ENCODE measurements at regions not wholly inside any gene's neighbourhood (a gene's known extent, or its start where the extent isn't known, plus 50 kb on each side); places are given as distances from the start of the nearest gene placed in this dataset.

- H3K27ac Mint-ChIP-seq: no peak overlapping the region
- H3K27ac ChIP-seq (ENCODE audit: low read depth, low read length): no peak overlapping the region
Observed at GRCh38 chr14:98101323-98101722, 1170.7 kb downstream of the BCL11B start.

GRCh38 chr14:98103705-98104104 lies 1168.3 kb downstream of the BCL11B start:
- Mint-ChIP-seq H3K4me3 (no peak overlapping the region), H3K27me3 (ENCODE audit: insufficient read depth) (peaks cover 2% of the 10 kb centered on the region), H3K9me3 (no peaks in the 10 kb centered on the region), H3K36me3 (ENCODE audit: low read depth) (no peaks in the 10 kb centered on the region), H3K27ac (no peak overlapping the region), H3K4me1 (peaks cover 7% of the 10 kb centered on the region)
- Histone ChIP-seq H3K4me3 (ENCODE audit: low read length) (no peak overlapping the region), H3K27ac (ENCODE audit: low read depth, low read length) (no peak overlapping the region), H3K9ac (ENCODE audit: extremely low read depth, low read length, poor library complexity, severe bottlenecking) (no peak overlapping the region), H3K4me1 (ENCODE audit: control insufficient read depth, insufficient read depth, low read length) (no peaks in the 10 kb centered on the region), H3K27me3 (ENCODE audit: control insufficient read depth, insufficient read depth, low read length, poor library complexity, severe bottlenecking) (no peaks in the 10 kb centered on the region), H3K9me3 (ENCODE audit: control insufficient read depth, low read length) (no peaks in the 10 kb centered on the region), H3K36me3 (ENCODE audit: control insufficient read depth, insufficient read depth, low read length) (no peaks in the 10 kb centered on the region)
- 90% methylated on average over 2 of the region's 2 CpGs for WGBS, 2 experiments (ENCODE audit: insufficient coverage in 1 of 2, insufficient read length in 1 of 2)
- TF ChIP-seq CTCF (conservative IDR thresholded peaks at IDR 0.05): no peak
- no peak for DNase-seq

More at GRCh38 chr14:98101323-98101722, 1170.7 kb downstream of the BCL11B start:
- Histone ChIP-seq H3K9ac (ENCODE audit: extremely low read depth, low read length, poor library complexity, severe bottlenecking) (no peak overlapping the region), H3K36me3 (ENCODE audit: control insufficient read depth, insufficient read depth, low read length) (no peaks in the 10 kb centered on the region), H3K27me3 (ENCODE audit: control insufficient read depth, insufficient read depth, low read length, poor library complexity, severe bottlenecking) (no peaks in the 10 kb centered on the region), H3K4me1 (ENCODE audit: control insufficient read depth, insufficient read depth, low read length) (no peaks in the 10 kb centered on the region), H3K9me3 (ENCODE audit: control insufficient read depth, low read length) (no peaks in the 10 kb centered on the region), H3K4me3 (ENCODE audit: low read length) (no peak overlapping the region)
- Mint-ChIP-seq H3K9me3 (no peaks in the 10 kb centered on the region), H3K4me3 (no peak overlapping the region), H3K36me3 (ENCODE audit: low read depth) (no peaks in the 10 kb centered on the region), H3K27me3 (ENCODE audit: insufficient read depth) (peaks cover 2% of the 10 kb centered on the region), H3K4me1 (no peaks in the 10 kb centered on the region)
- no peak for DNase-seq
- no peak for TF ChIP-seq CTCF (conservative IDR thresholded peaks at IDR 0.05)
- 100% methylated on average over 1 of the region's 3 CpGs; no CpG with 5 or more reads in 1 of the 2 experiments for WGBS, 2 experiments (ENCODE audit: insufficient coverage in 1 of 2, insufficient read length in 1 of 2)

GRCh38 chr14:98109326-98109725 lies 1162.7 kb downstream of the BCL11B start:
- Mint-ChIP-seq H3K27ac (no peak overlapping the region), H3K36me3 (ENCODE audit: low read depth) (no peaks in the 10 kb centered on the region), H3K4me1 (peaks cover 10% of the 10 kb centered on the region), H3K4me3 (no peak overlapping the region), H3K9me3 (no peaks in the 10 kb centered on the region), H3K27me3 (ENCODE audit: insufficient read depth) (peaks cover 2% of the 10 kb centered on the region)
- H3K9me3 ChIP-seq (ENCODE audit: control insufficient read depth, low read length): no peaks in the 10 kb centered on the region
- TF ChIP-seq CTCF (conservative IDR thresholded peaks at IDR 0.05): no peak
- 83 to 92% methylated on average over 2 to 3 of the region's 3 CpGs for WGBS, 2 experiments (ENCODE audit: insufficient coverage in 1 of 2, insufficient read length in 1 of 2)
- H3K9ac ChIP-seq (ENCODE audit: extremely low read depth, low read length, poor library complexity, severe bottlenecking): no peak overlapping the region
- H3K36me3 ChIP-seq (ENCODE audit: control insufficient read depth, insufficient read depth, low read length): no peaks in the 10 kb centered on the region
- H3K4me3 ChIP-seq (ENCODE audit: low read length): no peak overlapping the region
- H3K27me3 ChIP-seq (ENCODE audit: control insufficient read depth, insufficient read depth, low read length, poor library complexity, severe bottlenecking): no peaks in the 10 kb centered on the region
- no peak overlapping the region for H3K27ac ChIP-seq (ENCODE audit: low read depth, low read length)
- no peak for DNase-seq
- no peaks in the 10 kb centered on the region for H3K4me1 ChIP-seq (ENCODE audit: control insufficient read depth, insufficient read depth, low read length)

All from endodermal cell (in vitro differentiated cells).